HPDE6-E6E7 (cell line): ENCODE measurements at regions not wholly inside any gene's neighbourhood (a gene's known extent, or its start where the extent isn't known, plus 50 kb on each side); places are given as distances from the start of the nearest gene placed in this dataset.
"Not testable (repeated sequence)": the region's sequence is repeated elsewhere in the genome, so short reads cannot be mapped to it uniquely, and the experiment has no call there.

ENCODE experiments used
- DNase-seq: peaks from one replicate; pipeline ENCODE4 v3.0.0; 2011; ENCODE audit warnings: missing footprints; ENCODE audit errors: extremely low spot score

DNA sequence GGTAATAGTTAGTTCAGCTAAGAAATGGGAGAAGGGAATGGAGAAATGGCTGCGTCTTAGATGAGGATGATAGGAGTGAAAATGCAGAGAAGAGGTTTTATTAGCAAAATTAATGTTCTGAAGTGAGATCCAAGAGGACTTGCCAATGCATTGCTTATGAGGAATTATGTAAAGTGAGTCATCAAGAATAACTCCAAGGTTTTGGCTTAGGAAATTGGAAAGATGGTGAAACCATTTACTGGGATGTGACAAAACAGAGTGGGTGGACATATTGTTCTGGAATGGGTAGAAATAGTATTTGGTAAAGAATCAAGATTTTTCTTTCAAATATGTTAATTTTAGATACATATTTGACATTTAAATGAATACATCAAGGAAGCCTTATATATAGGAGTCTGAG, 306.6 kb upstream of the CYRIA start:
- no peak for DNase-seq

DNA sequence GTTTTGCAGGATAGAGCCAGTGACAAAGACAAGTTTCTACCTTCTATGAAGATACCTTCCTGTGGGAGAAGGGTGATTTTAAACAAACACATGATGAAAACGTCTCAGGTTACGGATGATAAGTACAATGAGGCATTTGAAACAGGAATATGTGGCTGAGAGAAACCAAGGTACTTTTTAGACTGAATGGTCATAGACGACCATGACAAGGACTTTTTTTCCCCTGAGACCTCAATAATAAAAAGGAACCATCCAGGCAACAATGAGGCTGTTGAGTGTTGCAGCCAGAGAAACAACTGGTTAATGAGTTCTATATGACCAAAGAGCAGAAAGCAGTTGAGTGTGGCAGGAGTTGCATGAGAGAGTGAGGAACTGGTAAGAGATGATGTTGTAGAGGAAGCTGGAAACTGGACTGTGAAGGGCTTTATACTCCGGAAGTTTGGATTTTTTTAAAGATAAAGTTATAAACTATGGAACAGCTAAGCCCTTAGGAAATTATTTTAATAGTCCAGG, 306.1 kb upstream of the CYRIA start:
- no peak for DNase-seq

DNA sequence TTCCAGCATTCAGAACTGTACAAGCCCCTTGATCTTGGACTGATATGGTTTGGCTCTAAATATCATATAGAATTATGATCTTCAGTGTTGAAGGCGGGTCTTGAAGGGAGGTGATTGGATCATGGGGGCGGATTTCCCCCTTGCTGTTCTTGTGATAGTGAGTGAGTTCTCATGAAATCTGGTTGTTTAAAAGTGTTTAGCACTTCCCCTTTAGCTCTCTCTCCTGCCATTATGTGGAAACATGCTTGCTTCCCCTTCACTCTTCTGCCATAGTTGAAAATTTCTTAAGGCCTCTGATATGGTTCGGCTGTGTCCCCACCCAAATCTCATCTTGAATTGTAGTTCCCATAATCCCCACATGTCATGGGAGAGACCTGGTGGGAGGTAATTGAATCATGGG, 305.3 kb upstream of the CYRIA start:
- DNase-seq = not testable (repeated sequence)

DNA sequence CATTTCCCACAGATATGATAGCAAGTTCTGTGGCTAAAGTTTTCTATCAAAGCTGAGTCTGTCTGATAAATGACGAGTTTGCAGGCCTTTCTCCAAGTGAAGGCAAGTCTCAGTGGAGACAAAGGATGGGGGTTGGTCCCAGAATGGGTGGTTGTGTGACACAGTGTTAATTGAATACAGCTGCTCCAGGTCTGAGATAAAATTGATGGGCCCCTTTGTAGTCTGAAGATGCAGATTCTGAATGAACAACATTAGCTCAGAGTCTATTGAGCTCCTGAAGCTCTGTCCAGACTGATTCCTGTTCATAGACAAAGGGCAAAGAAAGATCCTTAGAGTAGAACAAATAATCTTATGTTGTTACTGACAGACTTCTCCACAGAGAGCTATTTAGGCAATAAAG, 296.9 kb upstream of the CYRIA start:
- no peak for DNase-seq

DNA sequence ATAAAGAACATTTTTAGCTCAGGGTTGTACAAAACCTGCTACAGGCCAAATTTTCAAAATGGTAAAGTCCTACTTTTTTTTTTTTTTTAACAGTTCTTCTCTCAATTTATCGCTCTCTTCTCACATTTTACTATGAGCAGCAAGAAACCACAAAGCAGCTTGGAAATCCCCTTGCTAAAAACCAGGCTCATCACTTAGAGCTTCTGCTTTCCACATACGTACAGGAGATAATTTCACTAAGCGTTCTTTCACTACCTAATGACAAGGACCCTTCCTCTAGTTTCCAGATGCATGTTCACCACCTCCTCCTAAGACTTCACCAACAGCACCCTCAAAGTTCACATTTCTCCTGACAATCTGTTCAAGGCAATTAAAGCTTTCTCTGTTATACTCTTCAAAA, 294.9 kb upstream of the CYRIA start:
- DNase-seq = no peak

DNA sequence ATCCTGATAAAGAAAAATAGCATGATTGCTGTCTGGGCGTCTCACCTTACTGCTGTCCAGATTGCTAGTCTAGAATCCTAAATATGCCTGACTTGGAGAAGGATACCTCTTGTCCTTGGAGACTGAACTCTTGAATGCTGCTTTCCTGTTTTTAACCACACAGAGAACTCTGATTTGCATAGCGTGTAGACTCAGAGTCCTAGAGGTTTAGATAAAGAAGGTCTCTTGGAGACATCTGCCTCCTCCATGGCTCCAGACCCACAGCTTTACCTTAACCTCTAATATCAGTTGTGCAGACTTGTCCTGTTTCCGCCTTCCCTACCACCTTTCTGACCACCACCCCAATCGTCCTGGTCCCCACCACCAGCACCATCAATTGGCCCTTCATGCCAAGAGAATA, 292.6 kb upstream of the CYRIA start:
- no peak for DNase-seq

DNA sequence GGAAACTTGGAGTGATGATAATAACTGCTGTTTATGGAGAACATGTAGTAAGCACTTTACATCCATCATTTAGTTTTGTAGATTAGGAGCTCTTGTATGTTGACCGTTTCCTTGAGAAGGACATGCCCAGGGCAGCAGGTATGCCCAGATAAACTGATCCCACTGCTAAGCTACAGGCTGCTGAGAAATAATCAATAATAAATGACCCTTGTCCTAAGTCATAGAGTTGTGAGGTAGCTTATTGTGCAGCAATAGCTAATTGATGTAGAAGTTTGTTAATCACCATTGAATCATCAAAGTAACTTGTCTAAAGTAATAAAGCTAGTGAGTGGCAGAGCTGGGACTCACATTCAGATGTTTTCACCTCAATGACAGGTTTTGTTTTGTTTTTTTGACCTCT, 287.2 kb upstream of the CYRIA start:
- no peak for DNase-seq

DNA sequence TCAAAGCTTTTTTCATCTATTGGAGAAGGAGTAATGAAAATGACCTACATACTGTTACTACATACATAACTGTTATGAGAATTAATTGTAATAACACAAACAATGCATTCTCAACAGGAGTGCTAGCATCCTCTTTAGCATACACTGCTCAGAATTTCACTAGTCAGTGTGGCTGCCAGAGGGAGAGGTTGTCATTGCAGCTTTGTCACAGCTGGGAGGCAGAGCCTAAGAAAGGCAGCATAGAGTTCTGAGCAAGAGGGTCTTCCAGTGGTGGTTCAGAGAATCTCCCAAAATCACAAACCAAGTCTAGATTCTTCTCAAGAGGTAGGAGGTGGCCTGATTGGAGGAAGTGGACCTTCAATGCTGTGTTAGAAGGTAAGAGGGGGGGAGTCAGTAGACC, 286.7 kb upstream of the CYRIA start:
- DNase-seq = no peak

DNA sequence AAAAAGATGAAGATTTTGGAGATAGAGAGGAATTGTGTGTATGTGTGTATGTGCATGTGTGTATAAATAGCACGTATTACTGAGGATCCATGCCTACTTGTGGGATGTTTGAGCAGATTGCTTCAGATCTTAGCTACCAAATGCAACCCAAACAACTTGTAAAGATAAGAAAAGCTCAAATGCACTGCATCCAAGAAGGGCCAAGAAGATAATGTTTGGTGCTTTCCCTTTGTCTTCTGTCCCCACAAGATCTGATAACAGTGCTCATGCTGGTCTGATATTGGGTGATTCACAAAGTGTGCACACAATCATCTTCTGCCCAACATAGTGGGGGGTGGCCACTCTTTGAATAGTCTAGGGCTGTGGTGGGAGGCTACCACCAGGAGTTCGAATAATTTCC, 284.8 kb upstream of the CYRIA start:
- no peak for DNase-seq

DNA sequence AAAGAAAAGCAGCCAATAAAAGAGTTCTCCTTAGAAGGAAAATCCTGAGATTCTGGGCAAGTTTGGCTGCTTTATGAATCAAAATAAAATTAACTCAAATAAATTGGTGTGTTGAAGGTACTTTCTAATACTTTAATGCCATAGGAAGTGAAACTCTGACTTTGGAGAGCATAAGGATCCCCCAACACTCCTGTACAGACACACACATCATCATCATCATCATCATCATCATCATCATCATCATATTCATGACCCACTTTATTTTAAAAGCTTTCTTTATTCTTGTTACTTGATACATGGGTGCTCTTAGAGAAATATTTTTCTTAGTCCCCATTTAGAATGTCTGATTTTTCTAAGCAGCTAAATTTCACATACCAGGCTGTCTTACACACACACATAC, 283.1 kb upstream of the CYRIA start:
- DNase-seq = no peak

DNA sequence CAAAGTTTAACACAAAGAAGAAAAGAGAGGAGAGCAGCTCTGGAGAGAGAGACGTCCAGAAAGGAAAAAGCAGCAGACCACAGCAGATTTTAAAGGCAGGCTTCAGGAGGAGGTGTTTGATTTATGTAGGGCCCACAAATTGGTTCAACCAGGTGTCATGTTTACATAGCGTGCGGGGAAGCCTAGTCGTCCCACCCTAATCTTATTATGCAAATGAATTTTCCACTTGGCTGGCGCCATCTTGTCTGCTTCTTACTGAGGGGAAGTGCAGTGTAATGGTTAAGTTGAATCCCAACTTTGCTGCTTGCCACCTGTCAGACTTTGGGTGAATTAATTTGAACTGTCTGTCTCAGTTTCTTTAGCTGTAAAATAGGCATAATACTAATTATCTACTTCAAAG, 282.4 kb upstream of the CYRIA start:
- DNase-seq = no peak

DNA sequence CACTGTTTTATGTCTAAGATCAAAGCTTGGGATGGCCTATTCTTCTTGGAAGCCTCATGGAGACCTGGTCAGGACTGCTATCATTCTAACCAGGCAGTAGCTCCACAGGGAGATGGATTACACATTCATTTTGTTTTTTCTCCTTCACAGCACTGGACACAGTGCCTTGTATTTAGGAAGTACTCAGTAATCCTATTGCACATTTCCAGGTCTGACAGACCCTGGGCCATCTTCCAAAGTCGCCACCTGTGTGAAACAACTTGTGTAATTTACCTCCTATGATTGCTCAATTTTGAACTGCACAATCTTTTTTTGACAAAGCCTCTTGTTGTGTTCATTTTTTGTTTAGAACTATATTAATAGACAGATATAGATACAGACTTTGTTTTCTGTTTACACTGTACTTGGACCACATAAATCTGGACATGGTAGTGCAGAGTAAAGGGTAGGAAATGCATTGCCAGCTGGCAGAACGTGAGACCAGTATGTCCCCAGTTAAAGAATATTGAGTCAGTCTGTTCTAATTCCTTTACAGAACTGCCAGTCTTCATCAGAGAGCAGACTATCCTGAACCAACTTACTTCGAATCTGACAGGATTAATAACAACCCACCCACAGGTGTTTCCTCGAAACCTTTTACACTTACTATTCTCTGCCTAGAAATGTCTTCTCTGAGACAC, 277.8 kb upstream of the CYRIA start:
- DNase-seq = no peak

DNA sequence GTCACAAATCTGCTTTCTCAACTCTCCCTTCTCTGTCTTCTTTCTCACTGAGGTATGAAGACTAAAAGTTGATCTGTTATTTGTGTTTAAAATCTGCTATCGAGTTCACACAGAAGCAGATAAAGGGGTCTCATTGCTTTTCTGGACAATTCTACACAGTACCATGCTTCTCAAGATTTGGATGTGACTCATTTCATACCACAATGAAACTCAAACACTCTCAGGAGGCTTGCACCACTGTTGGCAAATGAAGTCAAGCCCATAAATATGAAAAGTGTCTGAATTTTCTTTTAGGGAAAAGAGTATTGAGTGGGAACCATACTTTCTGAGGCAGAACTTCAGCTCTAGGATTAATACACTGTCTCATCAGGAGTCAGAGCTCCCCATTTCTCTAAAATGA, 274.6 kb upstream of the CYRIA start:
- DNase-seq = no peak

DNA sequence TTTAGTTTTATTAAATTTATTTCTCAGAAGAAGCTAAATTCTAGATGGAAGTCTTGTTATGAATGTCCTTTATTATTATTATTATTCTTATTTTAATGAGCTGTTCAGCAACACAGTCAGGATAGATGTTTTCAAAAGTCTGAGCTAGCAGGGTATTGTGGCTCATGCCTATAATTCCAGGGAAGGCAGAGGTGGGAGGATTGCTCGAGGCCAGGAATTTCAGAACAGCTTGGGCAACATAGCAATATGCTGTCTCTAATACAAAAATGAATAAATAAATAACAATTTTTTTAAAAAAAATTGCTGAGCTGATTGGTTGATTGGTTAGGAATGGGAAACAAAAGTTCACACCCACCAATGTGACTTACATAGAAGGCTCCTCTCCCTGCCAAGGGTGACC, 274.1 kb upstream of the CYRIA start:
- DNase-seq = no peak

DNA sequence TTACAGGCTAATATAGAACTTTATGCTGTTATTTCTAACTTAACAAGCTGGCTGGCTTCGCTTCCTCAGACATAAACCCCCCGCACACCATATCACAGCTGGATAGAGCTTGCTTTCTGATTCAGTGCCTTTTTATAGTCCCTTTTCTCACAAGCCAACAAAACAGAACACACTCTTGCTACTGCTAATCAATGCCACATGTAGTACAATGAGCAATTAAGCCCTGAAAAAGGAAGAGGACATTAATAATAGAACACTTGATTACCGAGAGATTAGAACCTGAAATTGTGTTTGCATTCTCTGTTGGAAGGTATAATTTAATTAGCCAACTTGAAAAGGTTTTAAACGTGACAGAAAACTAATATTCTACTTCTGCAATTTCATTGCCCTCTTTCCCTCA, 267.7 kb upstream of the CYRIA start:
- no peak for DNase-seq

DNA sequence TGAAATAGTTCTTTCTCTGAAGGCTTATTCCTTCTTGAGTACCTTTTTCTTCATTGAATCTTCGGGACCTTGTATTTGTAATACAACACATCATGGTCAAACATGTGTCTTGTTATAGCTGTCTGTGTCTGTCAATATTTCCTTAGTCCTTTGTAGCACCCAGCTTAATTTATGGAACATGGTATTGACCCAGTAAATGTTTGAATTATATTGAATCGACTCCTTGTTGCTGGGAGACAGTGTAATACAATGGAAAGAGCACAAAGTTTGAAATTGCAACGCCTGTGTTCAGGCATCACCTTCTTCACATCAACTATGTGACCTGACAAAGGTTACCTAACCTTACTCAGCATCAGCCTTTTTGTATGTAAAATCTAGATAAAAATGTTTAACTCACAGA, 267.2 kb upstream of the CYRIA start:
- DNase-seq = no peak

DNA sequence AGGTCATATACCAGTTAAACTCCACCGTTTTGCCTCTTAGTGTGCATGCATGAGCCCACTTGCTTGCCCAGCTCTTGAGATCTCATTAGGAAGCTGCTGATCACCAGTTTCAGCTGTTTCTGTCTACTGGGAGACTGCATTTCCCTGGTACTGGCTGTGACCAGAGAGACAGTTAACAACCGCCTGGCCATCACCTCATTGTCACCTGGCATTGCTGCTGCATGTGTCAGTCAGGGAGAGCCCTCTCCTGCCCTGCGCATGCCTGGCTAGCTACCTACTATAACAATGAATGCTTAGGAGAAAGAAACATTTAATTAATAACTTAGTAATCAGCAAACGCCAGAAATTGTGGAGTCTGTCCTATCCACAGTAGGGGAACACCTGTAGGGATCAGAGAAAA, 265.8 kb upstream of the CYRIA start:
- DNase-seq = no peak

DNA sequence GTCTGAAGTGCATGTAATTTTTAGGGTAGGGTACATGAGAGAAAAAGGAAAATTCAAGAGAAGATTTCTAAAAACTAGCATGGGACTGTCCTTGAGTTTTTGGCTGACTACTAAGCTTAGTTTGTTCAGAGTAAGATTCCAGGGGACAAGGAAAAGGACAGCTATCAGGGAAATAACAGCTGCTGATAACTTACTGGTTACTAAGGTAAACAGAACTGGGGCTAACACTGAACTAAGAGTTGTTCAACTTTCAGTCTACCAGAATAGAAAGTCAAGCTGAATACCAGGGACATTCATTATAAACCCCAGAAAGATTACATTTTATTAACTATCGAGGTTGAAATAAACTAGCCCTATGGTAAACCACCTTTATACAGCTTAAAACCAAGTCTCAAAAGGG, 261.8 kb upstream of the CYRIA start:
- DNase-seq = no peak

DNA sequence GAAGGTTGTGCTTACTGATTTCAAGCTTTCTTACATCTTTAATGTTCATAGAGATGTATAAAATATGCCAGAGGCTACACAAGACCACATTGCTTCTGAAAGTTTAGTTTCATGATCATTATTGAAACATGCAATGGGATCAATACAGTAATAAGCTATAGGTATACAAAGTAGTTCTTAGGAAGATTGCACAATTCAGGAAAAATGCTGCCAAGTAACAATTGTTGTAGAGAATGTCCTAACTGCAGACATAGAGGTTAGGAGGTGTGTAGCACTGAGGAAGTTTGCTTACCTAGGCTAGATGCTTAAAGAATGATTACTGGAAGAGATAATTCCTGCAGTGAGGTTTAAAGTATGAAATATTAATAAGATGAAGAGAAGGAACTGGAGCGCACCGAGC, 259.5 kb upstream of the CYRIA start:
- no peak for DNase-seq

DNA sequence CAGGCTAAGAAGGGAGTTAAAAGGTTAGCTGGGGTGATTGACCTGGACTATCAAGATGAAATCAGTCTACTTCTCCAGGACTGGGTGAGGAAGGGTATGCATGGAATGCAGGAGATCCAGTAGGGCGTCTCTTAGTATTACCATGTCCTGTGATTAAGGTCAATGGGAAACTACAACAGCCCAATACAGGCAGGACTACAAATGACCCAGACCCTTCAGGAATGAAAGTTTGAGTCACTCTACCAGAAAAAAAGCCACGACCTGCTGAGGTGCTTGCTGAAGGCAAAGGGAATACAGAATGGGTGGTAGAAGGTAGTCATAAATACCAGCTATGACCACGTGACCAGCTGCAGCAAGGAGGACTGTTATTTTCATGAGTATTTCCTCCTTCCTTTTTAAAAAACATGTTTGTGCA, 249.7 kb upstream of the CYRIA start:
- peak; percentile 9 for DNase-seq

DNA sequence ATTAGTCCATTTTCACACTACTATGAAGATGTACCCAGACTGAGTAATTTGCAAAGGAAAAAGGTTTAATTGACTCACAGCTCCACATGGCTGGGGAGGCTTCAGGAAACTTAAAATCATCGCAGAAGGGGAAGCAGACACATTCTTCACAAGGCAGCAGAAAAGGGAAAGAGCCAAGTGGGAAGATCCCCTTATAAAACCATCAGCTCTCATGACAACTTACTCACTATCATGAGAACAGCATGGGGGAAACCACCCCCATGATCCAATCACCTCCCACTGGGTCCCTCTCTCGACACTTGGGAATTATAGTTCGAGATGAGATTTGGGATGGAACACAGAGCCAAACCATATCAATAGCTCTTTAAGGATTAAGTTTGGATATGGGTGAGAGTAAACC, 246.1 kb upstream of the CYRIA start:
- no peak for DNase-seq

DNA sequence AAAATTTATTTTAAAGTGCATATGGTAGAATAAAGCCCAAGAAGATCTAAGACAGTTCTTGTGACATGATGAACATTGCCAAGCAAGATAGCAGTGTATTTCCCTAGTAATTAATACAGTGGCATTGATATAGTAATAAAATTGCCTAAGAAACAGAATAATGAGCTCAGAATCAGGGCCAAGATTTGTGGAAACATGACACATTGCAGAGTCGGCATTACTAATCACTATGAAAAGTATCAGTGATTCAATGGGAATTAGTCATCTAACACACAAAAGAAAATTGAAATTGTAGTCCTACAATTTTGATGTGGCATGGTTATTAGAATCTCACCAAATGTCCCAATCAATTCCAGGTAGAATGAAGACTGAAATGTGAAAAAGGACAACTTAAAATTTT, 243.0 kb upstream of the CYRIA start:
- DNase-seq = peak; percentile 60

DNA sequence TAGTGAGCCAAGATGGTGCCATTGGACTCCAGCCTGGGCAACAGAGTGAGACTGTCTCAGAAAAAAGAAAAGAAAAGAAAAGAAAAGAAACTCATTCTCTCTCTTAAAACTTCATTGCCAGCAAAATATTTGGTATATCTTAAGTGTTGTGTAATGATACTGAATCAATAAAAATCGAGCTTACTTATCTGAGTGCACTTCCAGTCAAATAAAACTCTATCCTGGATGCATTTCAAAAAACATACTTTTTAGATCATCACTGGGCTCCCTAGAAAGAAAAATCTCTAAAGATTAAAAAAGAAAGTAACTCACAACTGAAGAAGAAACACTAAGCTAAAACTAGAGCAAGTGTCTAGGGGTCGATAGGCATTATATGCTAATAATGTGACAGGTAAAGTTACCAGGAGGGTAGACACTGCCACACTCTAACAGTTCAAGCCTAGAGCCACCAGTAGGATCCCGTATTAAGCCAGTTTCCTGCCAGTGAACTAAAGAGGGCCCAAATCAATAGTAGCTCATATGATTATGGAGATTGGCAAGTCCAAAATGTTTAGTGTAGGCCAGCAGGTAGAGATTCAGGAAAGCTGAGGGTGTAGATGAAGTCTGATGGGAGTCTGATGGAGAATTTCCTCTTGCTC, 242.1 kb upstream of the CYRIA start:
- no peak for DNase-seq

DNA sequence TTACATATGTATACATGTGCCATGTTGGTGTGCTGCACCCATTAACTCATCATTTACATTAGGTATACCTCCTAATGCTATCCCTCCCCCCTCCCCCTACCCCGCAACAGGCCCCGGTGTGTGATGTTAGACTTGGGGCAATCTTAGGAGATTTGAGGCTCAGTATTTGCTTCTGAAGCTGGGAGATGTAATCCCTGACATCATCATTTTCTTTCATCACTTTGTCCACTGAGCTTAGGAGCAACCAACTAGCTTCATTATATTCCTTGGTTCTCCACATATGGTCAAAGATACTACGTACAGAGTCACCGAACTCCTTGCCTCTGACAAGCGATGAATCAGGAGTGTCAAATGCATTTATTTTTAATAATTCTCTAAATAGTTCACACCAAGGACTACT, 239.7 kb upstream of the CYRIA start:
- not testable (repeated sequence) for DNase-seq
